ENCODE measurements at regions not wholly inside any gene's neighbourhood (a gene's known extent, or its start where the extent isn't known, plus 50 kb on each side); places are given as distances from the start of the nearest gene placed in this dataset.
"Not testable (repeated sequence)": the region's sequence is repeated elsewhere in the genome, so short reads cannot be mapped to it uniquely, and the experiment has no call there.

DNA sequence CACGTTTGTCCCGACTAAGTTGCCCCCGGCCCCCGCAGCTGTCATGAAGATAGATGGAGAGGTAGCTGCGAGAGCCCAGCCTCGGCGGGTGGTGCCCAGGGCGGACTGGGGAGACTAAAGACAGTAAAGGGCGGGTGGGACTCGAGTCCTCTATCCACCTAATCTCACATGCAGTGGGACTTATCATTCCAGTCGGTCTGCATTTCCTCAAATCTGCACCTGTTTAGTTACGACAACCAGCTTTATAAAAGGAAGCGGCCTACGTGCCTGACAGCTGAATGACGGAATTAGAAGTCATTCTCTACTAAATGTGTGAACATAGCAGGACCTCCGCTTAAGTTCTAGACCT is 109.8 kb upstream of the EGLN3 start:
- peak in 1 of 14 donors; percentile 48 for DNase-seq

DNA sequence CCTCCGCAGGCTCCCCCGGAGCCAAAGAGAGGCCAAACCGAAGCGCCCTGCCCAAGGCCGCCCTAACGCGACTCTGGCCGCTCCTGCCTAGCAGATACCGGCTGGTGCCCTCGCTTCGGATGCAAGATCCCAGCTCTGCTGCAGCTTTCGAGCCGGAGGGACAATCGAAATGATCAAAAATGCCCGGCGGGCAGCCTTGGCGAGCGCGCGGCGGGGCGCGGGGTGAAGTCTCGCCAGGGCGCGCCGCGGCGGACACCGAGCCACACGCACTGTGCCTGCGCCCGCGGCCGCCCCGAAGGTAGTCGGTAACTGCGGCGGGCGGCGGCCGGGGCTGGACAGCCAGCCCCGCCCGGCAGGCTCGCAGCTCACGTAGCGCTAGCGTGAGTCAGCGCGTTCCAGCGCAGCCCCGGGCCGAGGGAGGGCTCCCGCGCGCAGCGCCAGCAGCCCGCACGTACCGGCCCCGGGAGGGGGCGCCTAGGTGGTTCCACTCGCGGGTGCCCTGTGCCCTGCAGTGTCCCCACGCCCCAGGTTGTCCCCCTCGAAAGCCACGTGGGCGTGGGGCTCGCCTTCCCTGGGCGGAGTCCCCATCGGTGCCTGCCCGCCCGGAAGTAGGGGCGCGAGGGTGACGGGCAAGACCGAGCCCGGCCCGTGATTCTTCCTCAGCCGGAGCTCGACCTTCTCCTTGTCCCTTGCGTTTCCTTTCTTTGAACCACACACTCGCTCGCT is 109.2 kb upstream of the EGLN3 start:
- peak in 10 of 14 donors; percentile 18 to 71 (median 54) for DNase-seq

DNA sequence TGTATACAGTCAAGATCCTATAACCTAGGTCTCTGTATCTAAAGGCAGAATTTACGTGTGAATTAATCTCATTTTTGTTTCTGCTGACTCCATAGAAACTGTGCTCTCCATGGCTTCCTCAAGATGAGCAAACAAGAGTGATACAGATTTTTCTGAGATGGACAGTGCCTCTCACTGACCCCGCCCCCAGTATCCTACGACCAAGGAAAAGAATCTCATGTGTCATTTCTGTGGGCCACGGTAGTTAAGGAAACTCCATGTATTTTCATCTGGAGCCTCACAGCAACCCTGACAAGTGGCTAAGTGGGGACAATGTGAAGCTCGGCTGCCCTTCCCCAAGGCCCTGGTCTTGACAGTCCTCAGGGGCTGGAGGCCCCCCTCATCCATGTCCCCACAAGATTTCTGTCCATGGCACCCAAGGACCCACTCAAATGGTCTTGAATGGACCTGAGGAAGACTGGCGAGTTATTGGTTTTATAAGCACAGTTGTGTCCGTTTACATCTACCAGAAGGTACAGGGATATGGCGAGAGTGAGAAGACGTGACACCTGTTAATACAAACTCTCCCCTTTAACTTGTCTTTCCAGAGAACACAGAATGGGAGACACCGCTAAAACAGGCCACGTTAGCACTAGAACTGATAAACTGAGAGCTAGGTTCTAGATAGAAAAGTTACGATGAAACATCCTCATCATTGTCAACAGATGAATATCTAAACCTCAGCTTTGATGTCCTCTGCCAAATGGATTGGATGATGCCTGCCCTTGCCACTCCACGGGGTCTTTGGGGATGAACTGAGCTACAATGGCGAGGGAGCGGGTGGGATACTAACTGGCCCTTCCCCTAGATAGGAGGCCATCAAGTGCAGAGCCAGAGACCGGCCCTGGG is 108.4 kb upstream of the EGLN3 start:
- no peak for DNase-seq

DNA sequence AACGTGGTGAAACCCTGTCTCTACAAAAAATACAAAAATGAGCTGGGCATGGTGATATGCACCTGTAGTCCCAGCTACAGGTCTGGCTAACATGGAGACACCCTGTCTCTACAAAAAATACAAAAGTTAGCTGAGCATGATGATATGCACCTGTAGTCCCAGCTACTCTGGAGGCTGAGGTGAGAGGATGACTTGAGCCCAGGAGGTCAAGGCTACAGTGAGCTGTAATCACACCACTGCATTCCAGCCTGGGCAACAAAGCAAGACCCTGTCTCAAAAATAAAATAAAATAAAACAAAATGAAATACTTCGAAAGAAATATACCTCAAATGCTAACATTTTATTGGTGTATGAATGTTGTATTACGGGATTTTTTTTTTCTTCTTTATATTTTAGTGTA is 107.6 kb upstream of the EGLN3 start:
- DNase-seq, result no peak

DNA sequence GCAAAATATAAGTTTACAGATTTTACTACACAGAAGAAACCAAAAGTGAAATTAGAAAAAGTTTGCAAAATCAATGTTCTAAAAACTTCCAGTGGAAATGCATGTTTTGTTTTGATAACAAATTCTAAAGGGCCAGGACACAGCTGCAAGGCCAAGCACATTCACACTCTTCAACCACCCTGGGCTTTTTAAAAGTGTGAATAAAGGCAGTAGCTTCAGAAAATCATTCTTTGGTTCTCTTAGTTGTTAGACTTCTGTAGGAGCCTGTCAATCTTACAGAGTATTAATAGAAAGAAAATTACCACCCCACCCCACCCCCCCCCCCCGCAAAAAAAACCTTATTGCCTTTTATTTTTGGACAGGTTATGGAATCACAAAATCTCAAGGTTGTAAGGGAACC is 105.2 kb upstream of the EGLN3 start:
- no peak for DNase-seq

DNA sequence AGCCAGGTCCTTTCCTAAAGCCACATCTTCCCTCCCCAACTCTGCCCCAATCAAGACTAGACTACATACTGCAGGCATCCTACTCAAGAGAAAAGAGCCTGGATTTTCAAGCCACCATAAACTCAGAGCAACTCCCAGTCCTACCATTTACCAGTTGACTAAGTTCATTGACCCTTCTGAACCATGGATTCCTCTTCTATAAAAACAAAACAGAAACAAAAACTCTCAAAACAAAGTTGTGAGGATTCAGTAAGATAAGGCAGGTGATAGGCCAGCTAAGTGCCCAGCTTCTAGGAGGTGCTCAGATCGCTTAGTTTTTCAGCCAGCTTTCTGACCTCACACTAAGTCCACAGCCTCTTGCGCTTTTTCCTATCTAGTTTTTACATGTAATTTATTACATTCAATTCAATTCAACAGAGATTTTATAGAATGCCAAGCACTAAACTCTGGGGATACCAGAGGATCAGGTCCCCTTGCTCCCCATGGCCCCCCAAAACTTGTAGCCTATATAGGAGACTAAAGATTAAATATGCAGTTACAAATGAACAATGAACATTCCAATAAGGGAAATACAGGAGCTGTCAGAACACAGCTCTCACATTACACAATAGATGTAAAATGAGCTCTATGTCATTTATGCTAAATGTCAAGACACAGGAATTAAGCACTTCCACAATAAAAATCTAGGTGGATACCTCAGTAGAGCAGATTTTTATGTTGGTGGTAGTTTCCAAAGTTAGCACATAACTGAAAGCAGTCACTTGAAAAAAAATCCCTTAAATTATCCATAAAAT is 104.5 kb upstream of the EGLN3 start:
- DNase-seq, result no peak

DNA sequence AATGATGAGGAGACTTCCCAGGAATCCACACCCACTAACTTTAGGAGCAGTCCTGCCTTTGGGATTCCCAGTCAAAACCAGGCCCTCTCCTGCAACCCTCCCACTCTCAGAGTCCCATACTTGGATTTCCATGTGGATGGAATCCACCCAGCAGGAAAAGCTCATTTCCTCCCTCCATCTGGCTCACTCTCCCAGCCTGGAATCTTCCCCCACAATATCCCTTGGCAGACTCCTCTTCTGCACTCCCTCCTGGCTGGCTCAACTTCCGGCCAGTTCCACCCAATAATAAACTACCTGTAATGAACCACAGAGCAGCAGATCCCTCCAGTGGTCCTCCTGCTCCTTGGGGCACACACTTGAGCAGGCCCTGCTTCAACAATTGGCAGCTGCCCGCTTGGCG is 102.8 kb upstream of the EGLN3 start:
- peak in 3 of 14 donors; percentile 5 to 44 (median 9) for DNase-seq

DNA sequence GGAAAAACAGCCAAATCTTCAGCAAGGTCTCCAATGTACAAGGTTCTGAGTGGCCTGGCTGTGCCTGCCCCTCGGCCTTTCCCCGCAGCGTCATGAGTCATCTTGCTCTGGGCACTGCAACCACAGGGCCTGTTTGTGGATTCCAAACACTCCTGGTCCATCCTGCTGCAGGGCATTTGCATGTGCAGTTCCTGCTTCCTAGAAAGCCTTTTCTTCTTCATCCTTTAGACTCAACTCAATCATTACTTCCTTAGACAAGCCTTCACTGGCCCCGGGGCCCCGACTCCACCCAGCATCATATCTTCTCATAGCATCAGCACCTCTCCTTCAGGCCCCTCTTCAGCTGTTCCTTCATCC is 101.8 kb upstream of the EGLN3 start:
- DNase-seq, result peak in 1 of 14 donors; percentile 47

DNA sequence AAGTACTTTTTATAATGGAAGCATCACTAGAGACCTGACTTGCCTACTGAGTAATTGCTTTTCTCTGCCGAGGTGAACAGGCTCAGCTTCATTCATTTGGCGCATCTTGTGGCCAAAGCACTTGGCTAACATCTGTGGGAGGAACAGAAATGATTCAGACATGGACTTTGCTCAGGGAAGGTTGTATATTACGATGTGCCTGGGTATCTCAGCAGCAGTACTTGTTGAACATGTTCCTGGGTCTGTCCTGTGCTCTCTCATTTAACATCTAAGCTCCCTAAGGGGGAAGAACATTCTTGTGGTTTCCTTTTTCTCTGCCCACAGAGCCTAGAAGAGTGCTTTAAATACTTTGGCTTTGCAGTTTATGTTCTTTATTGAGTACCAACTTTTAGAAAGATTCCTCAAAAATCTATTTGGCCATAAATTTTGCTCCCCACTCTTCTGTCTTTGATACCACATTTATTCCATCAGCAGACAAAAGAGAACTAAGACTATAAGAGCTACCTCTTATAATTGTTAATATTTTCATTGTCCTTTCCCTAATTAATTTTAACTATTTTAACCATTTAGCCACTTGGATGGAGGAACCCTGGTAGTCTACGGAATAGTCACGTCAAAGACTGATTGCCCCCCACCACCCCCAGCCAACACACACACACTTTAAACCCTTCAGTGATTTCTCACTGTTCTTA is 101.2 kb upstream of the EGLN3 start:
- DNase-seq, result no peak

DNA sequence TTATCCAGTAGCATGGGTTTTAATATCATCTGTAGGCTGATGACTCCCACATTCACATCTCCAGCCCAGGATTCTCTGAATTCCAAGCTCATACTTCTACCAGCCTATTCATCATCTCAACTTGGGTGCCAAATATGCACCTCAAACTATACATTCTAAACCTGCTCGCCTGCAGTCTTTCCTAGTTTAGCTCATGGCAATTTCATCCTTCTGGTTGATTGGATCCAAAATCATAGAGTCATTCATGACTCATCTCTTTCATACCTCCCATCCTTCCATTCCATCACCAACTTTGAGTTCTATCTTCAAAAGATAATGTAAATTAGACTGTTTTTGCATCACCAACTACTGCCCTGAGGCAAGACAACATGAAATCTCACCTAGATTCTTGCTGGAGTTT is 99.7 kb upstream of the EGLN3 start:
- DNase-seq, result no peak

DNA sequence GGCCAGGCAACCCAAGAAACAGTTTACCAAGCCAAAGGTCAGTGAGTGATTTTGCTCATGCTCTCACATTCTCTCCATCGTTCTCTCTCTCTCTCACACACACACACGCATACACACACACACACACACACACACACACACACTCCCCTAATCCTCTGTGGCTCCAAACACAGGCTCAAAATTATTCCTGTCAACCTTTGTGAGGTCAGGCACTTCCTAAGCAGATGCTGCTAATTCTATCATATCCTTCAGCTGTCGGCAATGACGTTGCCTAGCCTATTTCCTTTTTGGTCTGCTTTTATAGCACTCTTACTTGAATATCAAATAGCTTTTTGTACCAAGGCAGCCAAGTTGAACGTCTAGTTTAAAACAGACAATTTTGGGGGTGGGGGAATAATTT is 98.9 kb upstream of the EGLN3 start:
- no peak for DNase-seq

DNA sequence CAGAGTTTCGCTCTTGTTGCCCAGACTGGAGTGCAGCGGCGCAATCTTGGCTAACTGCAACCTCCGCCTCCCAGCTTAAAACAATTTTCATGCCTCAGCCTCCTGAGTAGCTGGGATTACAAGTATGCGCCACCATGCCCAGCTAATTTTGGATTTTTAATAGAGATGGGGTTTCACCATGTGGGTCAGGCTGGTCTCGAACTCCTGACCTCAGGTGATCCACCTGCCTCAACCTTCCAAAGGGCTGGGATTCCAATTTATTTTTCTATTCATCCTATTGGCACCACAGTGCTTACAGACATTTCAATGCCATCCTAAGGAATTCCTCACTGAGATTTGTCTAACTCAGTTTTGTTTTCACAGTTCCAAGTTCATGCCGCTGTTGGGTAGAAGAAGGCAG is 98.3 kb upstream of the EGLN3 start:
- DNase-seq, result not testable (repeated sequence)

DNA sequence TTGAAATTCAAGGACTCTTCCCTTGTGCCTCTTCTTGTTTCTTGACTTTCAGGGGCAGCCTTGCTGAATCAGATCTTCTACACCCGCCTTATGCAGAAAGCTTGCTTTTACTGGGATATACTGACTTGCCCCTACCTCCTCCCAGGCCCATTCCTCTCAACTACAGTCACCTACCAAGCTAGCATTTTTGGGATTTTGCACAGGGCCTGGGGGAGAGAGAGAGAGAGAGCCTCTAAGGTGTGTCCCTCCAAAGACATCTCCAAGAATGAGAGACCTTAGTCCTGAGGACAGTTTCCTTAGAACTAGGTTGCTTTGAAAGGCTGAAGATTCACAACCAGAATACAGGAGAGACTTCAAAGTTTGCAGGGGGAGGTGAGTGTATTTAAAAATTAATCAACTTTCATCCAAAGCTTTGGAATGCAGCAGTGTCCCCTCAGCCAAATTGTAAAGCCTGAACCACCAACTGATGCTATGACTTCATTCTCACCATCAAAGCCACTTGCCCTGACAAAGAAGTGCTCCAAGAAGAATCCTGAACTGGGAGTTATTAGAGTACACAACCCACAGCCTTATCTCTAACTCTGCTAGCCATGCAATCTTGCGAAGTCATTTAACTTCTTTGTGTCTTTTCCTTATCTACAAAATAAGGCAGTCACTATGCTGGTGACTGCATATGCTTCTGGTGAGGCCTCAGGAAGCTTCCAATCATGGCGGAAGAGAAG is 96.1 kb upstream of the EGLN3 start:
- no peak for DNase-seq

DNA sequence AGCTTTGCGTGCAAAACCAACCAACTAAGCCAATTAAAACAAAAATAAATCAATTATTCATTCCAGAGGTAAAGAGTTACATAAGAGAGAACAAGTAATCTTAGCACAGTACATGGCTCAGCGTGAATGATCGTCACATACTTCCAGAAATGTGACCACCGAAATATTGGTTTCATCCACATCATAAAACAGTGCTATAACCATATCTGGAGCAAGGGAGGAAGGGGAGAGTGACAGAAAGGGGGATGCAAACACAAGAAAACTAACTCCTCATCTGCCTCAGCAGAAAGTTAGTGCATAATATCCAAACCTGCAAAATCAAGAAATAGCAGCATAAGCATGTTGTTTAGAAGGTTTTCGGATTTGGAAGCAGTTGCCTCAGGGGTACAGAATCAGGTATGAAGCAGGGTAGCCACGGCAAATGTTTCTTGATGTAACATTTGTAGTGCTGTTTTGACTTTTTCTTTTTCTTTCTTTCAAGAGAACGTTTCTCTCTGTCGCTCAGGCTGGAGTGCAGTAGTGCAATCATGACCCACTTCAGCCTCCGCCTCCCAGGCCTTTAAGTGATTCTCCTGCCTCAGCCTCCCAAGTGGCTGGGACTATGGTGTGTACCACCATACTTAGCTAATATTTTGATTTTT is 93.9 kb upstream of the EGLN3 start:
- no peak for DNase-seq

DNA sequence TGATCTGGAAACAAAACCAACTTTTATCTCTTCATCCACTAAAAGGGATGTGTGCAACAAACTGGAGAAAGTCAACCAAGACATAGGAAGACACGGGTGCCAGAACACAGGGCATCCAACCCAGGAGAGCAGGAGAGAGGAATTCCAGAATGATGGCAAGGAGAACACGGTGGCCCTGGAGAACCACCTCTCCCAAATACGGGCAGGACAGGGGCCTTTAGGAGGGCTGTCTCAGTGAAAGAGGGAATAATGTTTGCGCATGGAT is 93.4 kb upstream of the EGLN3 start:
- DNase-seq, result no peak

DNA sequence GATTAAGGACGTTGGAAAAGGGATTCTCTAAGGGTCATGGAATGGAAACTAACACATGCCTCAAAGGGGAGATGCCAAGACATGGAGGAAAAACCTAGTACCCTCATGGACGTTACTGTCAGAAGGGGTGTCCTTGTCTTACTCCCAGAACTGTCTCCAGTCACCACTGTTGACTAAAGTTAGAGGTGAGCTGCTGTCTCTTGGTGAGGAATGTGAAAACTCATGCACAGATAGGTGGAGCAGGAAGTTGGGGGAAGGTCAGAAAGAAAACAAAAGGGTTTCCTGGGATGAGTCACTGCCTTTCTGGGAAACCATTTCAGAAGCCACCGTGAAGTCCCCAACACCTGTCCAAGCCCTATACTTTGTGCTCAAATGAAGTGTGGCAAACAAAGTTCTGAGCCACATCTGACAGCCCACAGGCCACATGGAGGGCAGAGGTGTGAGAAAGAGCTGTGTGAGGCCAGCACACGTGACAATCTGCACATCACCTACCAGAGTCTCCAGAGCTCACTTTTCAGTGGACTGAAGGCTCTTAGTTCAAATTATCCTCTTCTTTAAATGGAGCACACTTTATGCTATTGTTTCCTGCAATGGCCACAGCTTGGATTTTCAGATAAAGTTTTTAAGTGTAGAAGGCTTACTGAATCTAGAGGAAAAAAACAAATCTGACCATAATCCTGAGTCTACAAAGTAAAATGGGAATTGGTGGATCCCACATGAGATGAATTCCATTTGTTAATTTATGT is 92.9 kb upstream of the EGLN3 start:
- DNase-seq, result no peak

DNA sequence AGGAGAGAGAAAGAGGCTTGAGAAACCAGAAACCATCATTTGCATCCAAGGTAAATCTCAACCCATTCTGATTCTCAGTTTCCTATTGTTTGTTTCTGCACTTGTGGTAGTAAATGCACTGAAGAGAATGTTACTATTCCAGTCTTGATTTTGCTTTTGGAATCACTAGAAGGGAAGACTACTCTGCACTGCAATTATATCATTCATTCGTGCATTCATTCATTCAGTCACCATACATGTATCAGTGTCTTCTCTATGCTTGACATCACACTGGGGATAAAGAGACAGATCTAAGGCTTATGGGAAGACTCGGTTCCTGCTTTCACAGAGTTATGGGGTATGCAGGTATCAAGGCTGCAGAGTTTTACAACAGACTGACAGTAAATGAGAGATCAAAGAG is 90.3 kb upstream of the EGLN3 start:
- no peak for DNase-seq

DNA sequence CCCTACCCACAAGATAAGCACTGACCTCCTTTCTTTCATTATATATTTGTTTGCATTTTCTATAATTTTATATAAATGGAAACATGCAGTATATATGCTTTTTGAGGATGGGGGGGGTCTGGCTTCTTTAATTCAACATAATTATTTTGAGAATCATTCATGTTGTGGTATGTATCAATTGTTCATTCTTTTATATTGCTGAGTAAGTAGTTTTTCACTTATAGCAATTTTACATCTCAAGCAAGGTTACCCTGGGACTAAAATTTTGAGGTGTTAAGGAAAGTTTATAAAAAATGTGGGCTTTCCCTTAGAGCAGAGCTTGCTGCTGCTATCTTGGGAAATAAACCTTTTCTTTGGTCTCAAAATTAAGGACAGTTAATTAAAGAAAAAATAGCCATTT is 89.9 kb upstream of the EGLN3 start:
- no peak for DNase-seq

DNA sequence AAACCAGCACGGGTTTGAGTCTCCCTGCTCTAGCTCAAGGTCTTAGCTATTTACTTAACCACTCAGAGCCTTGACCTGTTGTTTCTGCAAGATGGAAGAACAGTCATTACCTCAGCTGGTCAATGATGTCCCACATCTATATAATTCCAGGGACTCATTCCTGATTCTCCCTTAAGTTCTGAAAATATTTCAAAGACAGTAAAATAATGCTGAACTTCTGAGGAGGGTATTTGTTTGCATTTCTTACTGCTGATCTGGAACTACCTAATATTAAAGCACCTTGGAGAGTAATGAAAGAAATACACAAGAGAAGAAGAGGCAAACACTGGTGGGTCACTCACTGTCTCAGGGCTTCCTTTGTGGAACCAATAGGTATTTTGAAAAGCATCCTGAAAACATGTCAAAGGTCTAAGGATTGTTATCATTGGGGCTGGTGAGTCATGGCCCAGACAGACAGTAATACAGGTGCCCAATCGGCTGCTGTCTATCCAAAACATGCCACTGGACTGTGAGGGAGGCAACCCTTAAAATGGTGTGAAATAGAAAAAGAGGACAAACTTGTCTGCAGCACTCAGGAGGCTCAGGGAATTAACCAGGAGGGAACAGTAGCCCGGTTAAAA is 88.7 kb upstream of the EGLN3 start:
- DNase-seq, result no peak

DNA sequence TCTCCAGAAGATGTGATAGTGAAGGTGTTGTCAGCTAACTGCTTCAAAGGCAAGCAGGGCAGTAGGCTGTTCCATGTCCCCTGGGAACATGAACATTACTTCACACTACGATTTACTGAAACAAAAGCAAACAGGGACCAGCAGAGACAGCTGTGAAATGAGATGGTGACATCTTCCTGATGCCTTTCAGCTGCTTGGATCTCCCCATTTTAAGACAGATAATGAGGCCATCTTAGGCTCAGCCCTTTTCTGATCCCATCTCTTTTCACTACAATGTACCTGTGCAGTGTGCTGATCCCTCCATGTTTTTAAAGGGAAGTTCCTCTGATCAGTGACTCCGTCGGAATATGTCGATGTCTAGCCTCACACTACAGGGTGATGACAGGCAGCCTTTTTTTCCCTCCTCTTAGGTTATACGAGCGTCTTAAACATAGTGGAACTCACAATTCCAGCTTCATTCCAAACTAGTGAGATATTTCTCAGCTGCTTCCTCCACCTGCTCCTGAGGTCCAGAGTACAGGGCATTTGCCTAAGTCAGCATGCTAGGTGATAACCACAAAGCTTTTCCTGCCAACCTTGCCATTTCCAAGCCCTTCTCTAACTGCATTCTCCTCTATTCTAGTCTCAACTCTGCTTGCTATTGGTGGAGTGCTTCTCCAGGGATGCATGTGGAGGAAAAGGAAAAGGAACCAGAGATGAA is 87.6 kb upstream of the EGLN3 start:
- no peak for DNase-seq
